GM23338 (cell line): ENCODE measurements at regions not wholly inside any gene's neighbourhood (a gene's known extent, or its start where the extent isn't known, plus 50 kb on each side); places are given as distances from the start of the nearest gene placed in this dataset.

Experiments used
- CREB1 ChIP-seq: fragments of 250-450 bp; sonication (Bioruptor Pico); IDR thresholded peaks from 2 replicates; pipeline ENCODE4 v1.5.0; 2020; ENCODE audit warnings: low read depth, mild to moderate bottlenecking, moderate library complexity
- EZH2 ChIP-seq: fragments of 200-600 bp; sonication (generic); IDR thresholded peaks from one replicate; pipeline ENCODE4 v1.8.0; 2017; ENCODE audit warnings: antibody characterized with exemption, mild to moderate bottlenecking, low read depth; ENCODE audit not compliant: unreplicated experiment
- EZH2phosphoT487 ChIP-seq: fragments of 200-600 bp; sonication (generic); IDR thresholded peaks from one replicate; pipeline ENCODE4 v1.8.1; 2018; ENCODE audit warnings: antibody characterized with exemption; ENCODE audit not compliant: unreplicated experiment
- JUNB ChIP-seq: IDR thresholded peaks from one replicate; pipeline ENCODE4 v1.6.1; 2016; ENCODE audit warnings: antibody characterized with exemption; ENCODE audit not compliant: unreplicated experiment
- POLR2AphosphoS5 ChIP-seq: IDR thresholded peaks from 2 replicates; pipeline ENCODE4 v1.6.1; 2016; ENCODE audit warnings: antibody characterized with exemption, low read depth
- REST ChIP-seq: IDR thresholded peaks from one replicate; pipeline ENCODE4 v1.6.1; 2018; ENCODE audit warnings: antibody characterized with exemption; ENCODE audit not compliant: unreplicated experiment
- STAT1 ChIP-seq: IDR thresholded peaks from one replicate; pipeline ENCODE4 v1.6.1; 2016; ENCODE audit warnings: antibody characterized with exemption; ENCODE audit not compliant: unreplicated experiment
- ZNF462 ChIP-seq: fragments of 250-450 bp; sonication (Bioruptor Pico); IDR thresholded peaks from 2 replicates; pipeline ENCODE4 v1.5.0; 2020; ENCODE audit warnings: mild to moderate bottlenecking, moderate library complexity
- TF ChIP-seq, protein P1 (sequence below), 2 experiments: fragments of 200-600 bp in 1 of 2; sonication (generic) in 1 of 2; conservative IDR thresholded peaks; 2 replicates each; pipeline versions ENCODE4 v1.5.1 to v1.6.1; 2016 to 2017; ENCODE audit warnings: antibody characterized with exemption in 2 of 2, low read depth in 2 of 2, mild to moderate bottlenecking in 2 of 2, moderate library complexity in 1 of 2
- TF ChIP-seq, protein P2 (sequence below): IDR thresholded peaks from 2 replicates; pipeline ENCODE4 v1.6.1; 2016; ENCODE audit warnings: antibody characterized with exemption

DNA sequence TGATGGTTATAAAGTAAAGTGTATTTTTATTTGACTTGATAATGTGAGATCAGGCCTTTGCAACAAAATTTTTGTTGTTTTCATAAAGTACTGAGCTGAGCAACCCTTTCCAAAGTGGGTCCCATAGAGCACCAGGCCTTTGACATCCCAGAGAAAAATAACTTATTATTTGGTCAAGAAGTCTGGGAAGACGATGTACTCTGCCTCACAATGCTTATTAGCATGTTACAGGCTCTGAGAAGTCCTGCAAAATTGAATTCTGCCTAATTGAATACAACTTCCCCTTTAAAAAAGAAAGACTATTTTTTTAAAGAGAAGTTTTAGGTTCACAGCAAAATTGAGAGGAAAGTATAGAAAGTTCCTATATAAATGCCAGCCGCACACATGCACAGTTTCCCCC, 151.5 kb upstream of the TCF4 start:
- TF ChIP-seq, protein P1, sequence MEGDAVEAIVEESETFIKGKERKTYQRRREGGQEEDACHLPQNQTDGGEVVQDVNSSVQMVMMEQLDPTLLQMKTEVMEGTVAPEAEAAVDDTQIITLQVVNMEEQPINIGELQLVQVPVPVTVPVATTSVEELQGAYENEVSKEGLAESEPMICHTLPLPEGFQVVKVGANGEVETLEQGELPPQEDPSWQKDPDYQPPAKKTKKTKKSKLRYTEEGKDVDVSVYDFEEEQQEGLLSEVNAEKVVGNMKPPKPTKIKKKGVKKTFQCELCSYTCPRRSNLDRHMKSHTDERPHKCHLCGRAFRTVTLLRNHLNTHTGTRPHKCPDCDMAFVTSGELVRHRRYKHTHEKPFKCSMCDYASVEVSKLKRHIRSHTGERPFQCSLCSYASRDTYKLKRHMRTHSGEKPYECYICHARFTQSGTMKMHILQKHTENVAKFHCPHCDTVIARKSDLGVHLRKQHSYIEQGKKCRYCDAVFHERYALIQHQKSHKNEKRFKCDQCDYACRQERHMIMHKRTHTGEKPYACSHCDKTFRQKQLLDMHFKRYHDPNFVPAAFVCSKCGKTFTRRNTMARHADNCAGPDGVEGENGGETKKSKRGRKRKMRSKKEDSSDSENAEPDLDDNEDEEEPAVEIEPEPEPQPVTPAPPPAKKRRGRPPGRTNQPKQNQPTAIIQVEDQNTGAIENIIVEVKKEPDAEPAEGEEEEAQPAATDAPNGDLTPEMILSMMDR (conservative IDR thresholded peaks at IDR 0.05; ENCODE audit: low read depth in 2 of 2) = no peak
- TF ChIP-seq ZNF462 (no peak), EZH2 (no peak), EZH2phosphoT487 (no peak), CREB1 (no peak), REST (no peak), POLR2AphosphoS5 (no peak), JUNB (no peak), STAT1 (no peak)
- TF ChIP-seq, protein P2, sequence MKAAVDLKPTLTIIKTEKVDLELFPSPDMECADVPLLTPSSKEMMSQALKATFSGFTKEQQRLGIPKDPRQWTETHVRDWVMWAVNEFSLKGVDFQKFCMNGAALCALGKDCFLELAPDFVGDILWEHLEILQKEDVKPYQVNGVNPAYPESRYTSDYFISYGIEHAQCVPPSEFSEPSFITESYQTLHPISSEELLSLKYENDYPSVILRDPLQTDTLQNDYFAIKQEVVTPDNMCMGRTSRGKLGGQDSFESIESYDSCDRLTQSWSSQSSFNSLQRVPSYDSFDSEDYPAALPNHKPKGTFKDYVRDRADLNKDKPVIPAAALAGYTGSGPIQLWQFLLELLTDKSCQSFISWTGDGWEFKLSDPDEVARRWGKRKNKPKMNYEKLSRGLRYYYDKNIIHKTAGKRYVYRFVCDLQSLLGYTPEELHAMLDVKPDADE = no peak
